HAP-1 (cell line): ENCODE measurements at regions not wholly inside any gene's neighbourhood (a gene's known extent, or its start where the extent isn't known, plus 50 kb on each side); places are given as distances from the start of the nearest gene placed in this dataset.
"Not testable (repeated sequence)": the region's sequence is repeated elsewhere in the genome, so short reads cannot be mapped to it uniquely, and the experiment has no call there.

ENCODE experiments used
- DNase-seq, 2 experiments: peaks; one replicate each; pipeline ENCODE4 v3.0.0-alpha.2; 2016 to 2020; ENCODE audit warnings: low spot score in 2 of 2
- H3K27me3 ChIP-seq: fragments of 250-450 bp; sonication (Bioruptor Pico); 2 replicates; pipeline ENCODE4 v1.5.1; 2020; ENCODE audit warnings: low read depth, mild to moderate bottlenecking, moderate library complexity
- H3K36me3 ChIP-seq: fragments of 250-450 bp; sonication (Bioruptor Pico); replicated peaks from 2 replicates; pipeline ENCODE4 v1.5.1; 2020; ENCODE audit warnings: mild to moderate bottlenecking
- H3K4me1 ChIP-seq: fragments of 250-450 bp; sonication (Bioruptor Pico); 2 replicates; pipeline ENCODE4 v1.5.1; 2020; ENCODE audit warnings: mild to moderate bottlenecking
- H3K4me3 ChIP-seq: fragments of 250-450 bp; sonication (Bioruptor Pico); 2 replicates; pipeline ENCODE4 v1.5.1; 2020; ENCODE audit warnings: mild to moderate bottlenecking, moderate library complexity
- H3K9me3 ChIP-seq: fragments of 250-450 bp; sonication (Bioruptor Pico); 2 replicates; pipeline ENCODE4 v1.5.1; 2020; ENCODE audit warnings: mild to moderate bottlenecking, moderate library complexity
- in situ Hi-C: fragments of 300-500 bp; cut with MboI; formaldehyde crosslinking; loops from 3 replicates; pipeline ENCODE4 v1.14.3; 2020; ENCODE audit warnings: low sequenced_read_pairs, inconsistent platforms, mixed read lengths

DNA sequence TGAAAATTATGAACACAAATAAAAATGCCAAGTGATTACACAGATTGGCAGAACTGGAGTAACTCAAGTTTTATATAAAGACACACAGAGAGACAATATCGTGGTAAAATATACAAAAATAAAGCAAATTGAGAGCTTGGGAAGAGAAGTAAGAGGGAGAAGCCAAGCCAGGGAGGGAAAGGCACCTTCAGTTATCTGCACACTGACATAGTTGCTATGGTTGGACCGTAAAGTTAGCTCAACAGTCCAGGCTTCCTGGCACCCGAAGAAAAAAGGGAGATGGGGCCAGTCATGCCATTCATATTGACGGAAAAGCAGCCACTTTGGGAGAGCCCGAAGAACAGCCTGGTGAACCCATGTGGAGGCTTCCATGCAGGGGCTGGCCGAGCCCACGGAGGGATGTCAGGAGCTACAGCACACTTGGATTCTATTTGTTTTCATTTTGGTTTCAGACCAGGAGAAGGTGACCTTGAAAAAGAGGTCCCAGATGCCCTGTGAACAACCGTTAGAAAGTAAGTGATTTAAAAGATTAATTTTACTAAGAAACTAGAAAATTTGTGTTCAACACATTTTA, 177.1 kb upstream of the IRF2BP2 start:
- not testable (repeated sequence) for H3K27me3 ChIP-seq, H3K4me1 ChIP-seq

DNA sequence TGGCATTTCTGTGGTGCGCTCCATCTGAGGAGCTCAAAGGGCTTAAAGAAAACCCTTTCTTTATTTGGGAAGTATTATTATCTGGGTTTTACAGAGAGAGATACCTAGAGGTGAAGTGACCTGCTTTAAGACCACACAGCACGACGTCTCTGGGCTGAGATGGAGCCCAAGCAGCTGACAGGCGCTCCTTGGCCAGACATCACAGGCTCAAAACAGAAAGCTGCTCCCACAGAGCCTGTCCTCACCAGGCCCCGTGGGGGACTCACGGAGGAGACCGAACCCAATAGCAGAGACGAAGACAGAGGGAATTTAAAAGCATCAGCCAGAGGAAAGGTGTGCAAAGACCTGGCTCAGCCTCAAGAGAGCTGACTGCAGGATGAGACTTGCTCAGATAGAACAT, 175.9 kb upstream of the IRF2BP2 start:
- H3K9me3 ChIP-seq, H3K27me3 ChIP-seq, H3K36me3 ChIP-seq, DNase-seq, H3K4me1 ChIP-seq, H3K4me3 ChIP-seq, in situ Hi-C loops: not testable (repeated sequence)

More for the DNA sequence above, 177.1 kb upstream of the IRF2BP2 start:
- in situ Hi-C loops, DNase-seq, H3K4me3 ChIP-seq, H3K9me3 ChIP-seq, H3K36me3 ChIP-seq: not testable (repeated sequence)

- H3K27me3 ChIP-seq, H3K4me1 ChIP-seq, H3K36me3 ChIP-seq, in situ Hi-C loops, H3K9me3 ChIP-seq, DNase-seq, H3K4me3 ChIP-seq: not testable (repeated sequence)
Measured at GRCh38 chr1:234785471-234785919, 175.5 kb upstream of the IRF2BP2 start.

GRCh38 chr1:234784108-234784507, 174.1 kb upstream of the IRF2BP2 start:
- not testable (repeated sequence) for H3K36me3 ChIP-seq, DNase-seq, H3K9me3 ChIP-seq

DNA sequence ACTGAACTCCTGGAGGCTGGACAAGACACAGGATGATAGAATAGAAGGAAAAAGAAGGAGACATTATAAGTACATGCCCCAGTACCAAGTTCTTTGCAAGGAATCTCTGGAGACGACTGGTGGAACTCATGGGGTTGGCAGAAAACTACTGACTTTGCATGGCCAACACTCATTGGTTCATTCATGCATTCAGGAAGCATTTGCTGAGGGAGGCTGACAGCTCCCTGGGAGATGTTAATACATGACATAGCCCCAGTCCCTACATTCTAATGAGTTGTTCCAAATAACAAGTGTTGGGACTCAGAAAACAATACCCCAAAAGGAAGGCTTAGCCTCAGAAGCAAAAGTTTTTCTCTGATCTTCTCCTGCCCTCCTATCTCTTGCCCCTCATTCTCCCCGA, 172.8 kb upstream of the IRF2BP2 start:
- DNase-seq: no peak
- no peak overlapping the region for H3K4me3 ChIP-seq
- no peaks in the 10 kb centered on the region for H3K9me3 ChIP-seq
- H3K4me1 ChIP-seq: no peaks in the 10 kb centered on the region
- H3K27me3 ChIP-seq: peaks cover 12% of the 10 kb centered on the region; the same call in 1 of the 2 replicates
- in situ Hi-C loops: no loop called here
- no peaks in the 10 kb centered on the region for H3K36me3 ChIP-seq

More at GRCh38 chr1:234784108-234784507, 174.1 kb upstream of the IRF2BP2 start:
- in situ Hi-C loops, H3K4me1 ChIP-seq, H3K4me3 ChIP-seq, H3K27me3 ChIP-seq: not testable (repeated sequence)

DNA sequence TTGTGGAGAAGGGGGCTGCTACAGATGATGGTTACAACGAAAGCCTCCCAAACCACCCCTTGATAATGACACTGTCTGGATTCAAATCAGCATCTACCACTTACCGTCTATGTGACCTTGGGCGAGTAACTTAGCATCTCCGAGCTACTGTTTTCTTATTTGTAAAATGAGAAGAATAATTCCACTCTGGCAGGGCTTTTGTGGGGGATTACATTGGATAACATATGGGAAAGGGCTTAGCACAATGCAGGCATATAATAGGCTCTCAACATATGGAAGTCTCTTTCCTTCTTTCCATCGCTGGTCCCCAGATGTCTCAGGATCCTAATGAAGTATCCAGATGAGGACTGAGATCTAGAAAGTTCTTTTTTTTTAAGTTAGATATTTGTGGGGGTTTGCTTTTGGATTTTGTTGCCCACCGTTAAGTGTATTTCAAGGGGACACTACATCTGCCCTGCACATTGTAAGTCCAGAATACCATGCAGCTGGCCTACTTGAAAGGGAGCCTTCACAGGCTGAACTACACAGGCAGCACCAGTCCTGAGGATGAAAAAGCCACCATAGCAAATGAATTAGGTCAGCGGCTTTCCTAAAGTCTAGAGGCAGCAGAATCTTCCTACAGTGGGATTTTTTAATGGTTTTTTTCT, 172.2 kb upstream of the IRF2BP2 start:
- peak in 1 of 2 experiments; percentile 2 for DNase-seq
- in situ Hi-C loops: no loop called here
- Histone ChIP-seq H3K36me3 (no peaks in the 10 kb centered on the region), H3K27me3 (peaks cover 14% of the 10 kb centered on the region; the same call in 1 of the 2 replicates), H3K4me3 (no peak overlapping the region), H3K4me1 (no peaks in the 10 kb centered on the region), H3K9me3 (no peaks in the 10 kb centered on the region)

- Histone ChIP-seq H3K9me3 (no peaks in the 10 kb centered on the region), H3K4me1 (no peaks in the 10 kb centered on the region), H3K4me3 (no peak overlapping the region), H3K27me3 (peaks cover 14% of the 10 kb centered on the region; the same call in 1 of the 2 replicates), H3K36me3 (no peaks in the 10 kb centered on the region)
- DNase-seq: peak in 1 of 2 experiments; percentile 22
- in situ Hi-C loops: no loop called here
Measured at GRCh38 chr1:234781241-234782065, 171.5 kb upstream of the IRF2BP2 start.

DNA sequence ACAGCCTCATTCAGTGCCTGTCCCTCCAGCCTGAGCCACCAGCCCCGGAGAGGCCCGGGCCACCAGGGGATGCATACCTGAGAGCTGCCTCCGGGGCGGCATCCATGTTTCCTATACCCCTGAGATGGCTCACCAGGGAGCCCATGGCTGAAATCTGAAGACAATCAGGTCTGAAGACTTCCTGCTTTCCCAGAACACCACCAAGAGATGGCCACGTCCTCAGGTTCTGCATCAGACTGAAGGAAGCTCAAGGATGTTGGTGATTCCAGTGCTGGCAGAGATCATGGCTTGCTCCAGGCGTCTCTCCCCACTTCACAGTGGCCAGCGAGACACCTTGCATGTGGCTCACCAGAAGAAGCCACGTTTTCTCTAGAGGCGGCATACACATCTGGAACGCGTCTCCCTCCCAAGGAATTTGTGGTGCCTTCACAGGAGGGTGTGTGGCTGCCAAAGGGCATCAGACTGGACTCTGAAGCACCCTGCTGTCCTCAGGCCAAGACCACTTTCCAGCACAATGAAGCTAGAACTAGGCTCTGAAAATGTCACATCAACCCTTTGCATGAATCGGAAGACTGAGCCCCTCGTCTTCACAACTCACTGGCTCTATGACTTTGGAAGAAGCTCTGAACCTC, 170.7 kb upstream of the IRF2BP2 start:
- no peaks in the 10 kb centered on the region for H3K36me3 ChIP-seq
- no peaks in the 10 kb centered on the region for H3K4me1 ChIP-seq
- H3K9me3 ChIP-seq: no peaks in the 10 kb centered on the region
- peaks cover 14% of the 10 kb centered on the region; the same call in 1 of the 2 replicates for H3K27me3 ChIP-seq
- in situ Hi-C loops: no loop called here
- DNase-seq: no peak
- no peak overlapping the region for H3K4me3 ChIP-seq

DNA sequence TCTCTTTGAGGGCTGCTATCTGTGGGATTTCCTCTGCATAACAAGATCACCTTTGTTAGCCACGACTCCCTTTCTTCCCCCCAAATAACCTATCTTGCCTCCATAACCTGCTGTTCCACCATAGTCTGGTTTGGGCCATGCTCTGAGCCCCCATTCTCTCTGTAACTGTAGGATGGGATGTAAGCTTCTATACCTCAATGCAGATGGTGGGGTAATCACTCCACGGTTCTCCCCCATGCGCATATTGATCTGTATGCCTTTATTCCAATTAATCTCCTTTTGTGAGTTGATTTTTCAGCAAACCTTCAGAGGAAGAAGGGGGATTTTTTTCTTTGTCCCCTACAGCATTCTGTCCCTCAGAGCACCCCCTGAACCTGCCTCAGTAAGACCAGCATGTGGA, 170.1 kb upstream of the IRF2BP2 start:
- H3K36me3 ChIP-seq: no peaks in the 10 kb centered on the region
- in situ Hi-C loops: no loop called here
- H3K4me3 ChIP-seq: no peak overlapping the region
- peak in 1 of 2 experiments; percentile 2 for DNase-seq
- no peaks in the 10 kb centered on the region for H3K4me1 ChIP-seq
- no peaks in the 10 kb centered on the region for H3K9me3 ChIP-seq
- peaks cover 14% of the 10 kb centered on the region; the same call in 1 of the 2 replicates for H3K27me3 ChIP-seq

GRCh38 chr1:234779600-234779999, 169.6 kb upstream of the IRF2BP2 start:
- H3K27me3 ChIP-seq: peaks cover 14% of the 10 kb centered on the region; the same call in 1 of the 2 replicates
- H3K4me1 ChIP-seq, H3K9me3 ChIP-seq, in situ Hi-C loops, H3K4me3 ChIP-seq, H3K36me3 ChIP-seq: not testable (repeated sequence)
- peak in 1 of 2 experiments; percentile 4 for DNase-seq

DNA sequence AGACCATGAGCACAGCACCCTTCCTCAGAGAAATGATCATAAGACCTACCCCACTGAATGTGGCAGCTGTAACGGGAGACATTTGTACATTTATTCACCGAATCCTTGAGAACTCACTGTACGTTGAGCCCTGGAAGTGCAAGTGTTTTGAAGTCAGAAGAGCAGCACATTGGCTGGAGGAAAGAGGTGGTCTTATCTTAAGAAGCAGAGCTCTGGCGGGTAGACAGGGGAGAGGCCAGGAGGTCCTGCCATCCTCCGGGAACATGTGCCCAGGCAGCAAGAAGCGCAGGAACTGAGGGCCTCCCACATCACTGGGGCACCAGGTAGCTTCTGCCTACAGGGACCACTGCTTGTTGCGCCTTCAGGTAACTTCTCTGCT, 169.2 kb upstream of the IRF2BP2 start:
- in situ Hi-C loops: no loop called here
- Histone ChIP-seq H3K9me3 (no peaks in the 10 kb centered on the region), H3K36me3 (no peaks in the 10 kb centered on the region), H3K4me3 (no peak overlapping the region), H3K27me3 (peaks cover 14% of the 10 kb centered on the region; the same call in 1 of the 2 replicates), H3K4me1 (no peaks in the 10 kb centered on the region)
- DNase-seq: no peak

- H3K4me3 ChIP-seq: no peak overlapping the region
- H3K9me3 ChIP-seq: no peaks in the 10 kb centered on the region
- in situ Hi-C loops: no loop called here
- no peaks in the 10 kb centered on the region for H3K4me1 ChIP-seq
- peak in 1 of 2 experiments; percentile 24 for DNase-seq
- no peaks in the 10 kb centered on the region for H3K36me3 ChIP-seq
- H3K27me3 ChIP-seq: peaks cover 14% of the 10 kb centered on the region; the same call in 1 of the 2 replicates
Measured at GRCh38 chr1:234778221-234779159, 168.5 kb upstream of the IRF2BP2 start.

DNA sequence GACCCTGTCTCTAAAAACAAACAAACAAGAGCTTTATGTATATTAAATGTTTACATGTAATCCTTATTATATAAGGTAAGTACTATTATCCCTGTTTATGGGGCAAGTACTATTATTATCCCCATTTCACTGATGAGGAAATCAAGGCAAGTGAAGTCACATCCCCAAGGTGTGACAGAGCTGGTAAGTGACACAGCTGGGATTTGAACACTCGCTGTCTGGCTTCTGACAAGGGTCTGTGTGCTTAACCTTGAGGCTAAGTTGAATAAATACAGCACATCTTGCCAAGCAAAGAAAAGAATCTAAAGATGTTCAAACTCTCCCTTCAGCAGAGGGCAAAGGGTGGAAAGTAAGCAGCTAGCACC, 167.9 kb upstream of the IRF2BP2 start:
- Histone ChIP-seq H3K27me3 (peaks cover 14% of the 10 kb centered on the region; the same call in 1 of the 2 replicates), H3K4me1 (no peaks in the 10 kb centered on the region), H3K4me3 (no peak overlapping the region), H3K9me3 (no peaks in the 10 kb centered on the region), H3K36me3 (no peaks in the 10 kb centered on the region)
- in situ Hi-C loops: no loop called here
- DNase-seq: no peak
